Astrocyte (in vitro differentiated cells and primary cell): ENCODE measurements at regions not wholly inside any gene's neighbourhood (a gene's known extent, or its start where the extent isn't known, plus 50 kb on each side); places are given as distances from the start of the nearest gene placed in this dataset.

Source experiments
- DNase-seq: peaks from one replicate; pipeline ENCODE4 v3.0.0-alpha.2; 2010; ENCODE audit warnings: low read depth
- FAIRE-seq: peaks from 2 replicates; lab custom pipeline; 2011; peaks lifted over from hg19 to GRCh38; lab: Jason Lieb, UNC
- H2AFZ ChIP-seq: 2 replicates; pipeline ENCODE4 v1.6.0; 2012; ENCODE audit warnings: low read depth, low read length, inconsistent platforms
- H3K27ac ChIP-seq: 2 replicates; pipeline ENCODE4 v1.5.1; 2011; ENCODE audit warnings: low read depth, low read length, inconsistent platforms
- H3K27me3 ChIP-seq: 2 replicates; pipeline ENCODE4 v1.6.0; 2011; ENCODE audit warnings: low read length, inconsistent platforms; ENCODE audit not compliant: insufficient read depth
- H3K36me3 ChIP-seq: 2 replicates; pipeline ENCODE4 v1.5.1; 2011; ENCODE audit warnings: low read length, inconsistent platforms; ENCODE audit not compliant: insufficient read depth
- H3K4me1 ChIP-seq: 2 replicates; pipeline ENCODE4 v1.5.1; 2011; ENCODE audit warnings: low read length, inconsistent platforms; ENCODE audit not compliant: insufficient read depth
- H3K4me2 ChIP-seq: 2 replicates; pipeline ENCODE4 v1.6.0; 2012; ENCODE audit warnings: low read length, inconsistent platforms
- H3K4me3 ChIP-seq: 2 replicates; pipeline ENCODE4 v1.5.1; 2011; ENCODE audit warnings: low read depth, mild to moderate bottlenecking, low read length, inconsistent platforms; ENCODE audit not compliant: insufficient read depth
- H3K79me2 ChIP-seq: 2 replicates; pipeline ENCODE4 v1.6.0; 2012; ENCODE audit warnings: mild to moderate bottlenecking, low read length, inconsistent platforms; ENCODE audit not compliant: insufficient read depth
- H3K9ac ChIP-seq: 2 replicates; pipeline ENCODE4 v1.6.0; 2012; ENCODE audit warnings: mild to moderate bottlenecking, low read length, inconsistent platforms
- H3K9me3 ChIP-seq: 2 replicates; pipeline ENCODE4 v1.5.1; 2012; ENCODE audit warnings: low read depth, mild to moderate bottlenecking, low read length, inconsistent platforms; ENCODE audit not compliant: insufficient read depth
- H4K20me1 ChIP-seq: 2 replicates; pipeline ENCODE4 v1.6.0; 2012; ENCODE audit warnings: low read length, inconsistent platforms; ENCODE audit not compliant: insufficient read depth
- H3K27ac Mint-ChIP-seq: one replicate; pipeline ENCODE4 v1.8.0; 2021; ENCODE audit warnings: mild to moderate bottlenecking, mixed read lengths; ENCODE audit not compliant: unreplicated experiment
- H3K27me3 Mint-ChIP-seq: one replicate; pipeline ENCODE4 v1.8.0; 2021; ENCODE audit warnings: low read depth, mixed read lengths; ENCODE audit not compliant: unreplicated experiment
- H3K36me3 Mint-ChIP-seq: one replicate; pipeline ENCODE4 v1.8.0; 2021; ENCODE audit warnings: low read depth, mixed read lengths; ENCODE audit not compliant: unreplicated experiment
- H3K4me1 Mint-ChIP-seq: one replicate; pipeline ENCODE4 v1.8.0; 2021; ENCODE audit warnings: low read depth, mixed read lengths; ENCODE audit not compliant: unreplicated experiment
- H3K4me3 Mint-ChIP-seq: one replicate; pipeline ENCODE4 v1.8.0; 2021; ENCODE audit warnings: mild to moderate bottlenecking, moderate library complexity, mixed read lengths; ENCODE audit not compliant: unreplicated experiment
- H3K9me3 Mint-ChIP-seq: one replicate; pipeline ENCODE4 v1.8.0; 2021; ENCODE audit warnings: mild to moderate bottlenecking, mixed read lengths; ENCODE audit not compliant: unreplicated experiment
- CTCF ChIP-seq: IDR thresholded peaks from 2 replicates; pipeline ENCODE4 v1.5.1; 2011; ENCODE audit warnings: low read depth, mild to moderate bottlenecking, inconsistent platforms, low read length, moderate library complexity; ENCODE audit not compliant: insufficient read depth
- EZH2 ChIP-seq: IDR thresholded peaks from 2 replicates; pipeline ENCODE4 v1.6.1; 2012; ENCODE audit warnings: mild to moderate bottlenecking, low read length, inconsistent platforms; ENCODE audit not compliant: insufficient read depth

GRCh38 chr17:79552824-79553223, 58.0 kb downstream of the RBFOX3 start:
- no peak overlapping the region for H3K27ac ChIP-seq
- DNase-seq (no peak), FAIRE-seq (no peak)
- no peak overlapping the region for H3K4me2 ChIP-seq
- H3K36me3 ChIP-seq, result no peaks in the 10 kb centered on the region
- Mint-ChIP-seq H3K4me1 (no peaks in the 10 kb centered on the region), H3K27ac (no peak overlapping the region), H3K27me3 (peaks cover 8% of the 10 kb centered on the region), H3K9me3 (peaks cover under 1% of the 10 kb centered on the region), H3K4me3 (no peak overlapping the region), H3K36me3 (peaks cover 2% of the 10 kb centered on the region)
- H3K9ac ChIP-seq, result no peak overlapping the region
- TF ChIP-seq CTCF, result no peak
- no peak for TF ChIP-seq EZH2
- no peaks in the 10 kb centered on the region for H3K27me3 ChIP-seq
- H3K4me1 ChIP-seq, result no peaks in the 10 kb centered on the region
- H3K79me2 ChIP-seq, result no peaks in the 10 kb centered on the region
- H3K9me3 ChIP-seq, result peaks cover 8% of the 10 kb centered on the region
- H2AFZ ChIP-seq, result no peak overlapping the region
- H3K4me3 ChIP-seq, result no peak overlapping the region
- no peaks in the 10 kb centered on the region for H4K20me1 ChIP-seq

GRCh38 chr17:79552405-79552804, 58.4 kb downstream of the RBFOX3 start:
- H3K4me1 Mint-ChIP-seq, result no peaks in the 10 kb centered on the region
- H3K4me3 Mint-ChIP-seq, result no peak overlapping the region
- H3K9ac ChIP-seq, result no peak overlapping the region
- no peaks in the 10 kb centered on the region for H3K27me3 ChIP-seq
- H3K27ac ChIP-seq, result no peak overlapping the region
- peaks cover 8% of the 10 kb centered on the region for H3K9me3 ChIP-seq
- H3K4me3 ChIP-seq, result no peak overlapping the region
- H3K9me3 Mint-ChIP-seq, result no peaks in the 10 kb centered on the region
- H3K27ac Mint-ChIP-seq, result no peak overlapping the region
- no peaks in the 10 kb centered on the region for H3K79me2 ChIP-seq
- no peaks in the 10 kb centered on the region for H3K4me1 ChIP-seq
- peaks cover 7% of the 10 kb centered on the region for H3K27me3 Mint-ChIP-seq
- H3K36me3 ChIP-seq, result no peaks in the 10 kb centered on the region
- H2AFZ ChIP-seq, result no peak overlapping the region
- no peaks in the 10 kb centered on the region for H4K20me1 ChIP-seq
- H3K36me3 Mint-ChIP-seq, result peaks cover 2% of the 10 kb centered on the region
- no peak for DNase-seq
- FAIRE-seq, result no peak
- TF ChIP-seq EZH2, result no peak
- no peak for TF ChIP-seq CTCF
- no peak overlapping the region for H3K4me2 ChIP-seq

- no peaks in the 10 kb centered on the region for H3K9me3 Mint-ChIP-seq
- no peak overlapping the region for H3K27ac Mint-ChIP-seq
- peaks cover 20% of the 10 kb centered on the region for H3K27me3 Mint-ChIP-seq
- no peak for TF ChIP-seq CTCF
- no peak for TF ChIP-seq EZH2
- Histone ChIP-seq H3K27ac (no peak overlapping the region), H3K27me3 (no peaks in the 10 kb centered on the region), H3K79me2 (no peaks in the 10 kb centered on the region), H3K9me3 (no peaks in the 10 kb centered on the region), H3K9ac (no peak overlapping the region), H3K4me3 (no peak overlapping the region), H3K4me1 (no peaks in the 10 kb centered on the region), H4K20me1 (no peaks in the 10 kb centered on the region), H3K4me2 (no peak overlapping the region), H3K36me3 (no peaks in the 10 kb centered on the region), H2AFZ (no peak overlapping the region)
- no peak for FAIRE-seq
- no peak overlapping the region for H3K4me3 Mint-ChIP-seq
- DNase-seq, result no peak
- no peaks in the 10 kb centered on the region for H3K4me1 Mint-ChIP-seq
- H3K36me3 Mint-ChIP-seq, result peaks cover 2% of the 10 kb centered on the region
Measured at GRCh38 chr17:79549141-79549915, 61.5 kb downstream of the RBFOX3 start.
